GM19463 (cell line): ENCODE measurements at regions not wholly inside any gene's neighbourhood (a gene's known extent, or its start where the extent isn't known, plus 50 kb on each side); places are given as distances from the start of the nearest gene placed in this dataset.

Experiments
- ATAC-seq: cut with Tn5 transposase; IDR thresholded peaks from one replicate; pipeline ENCODE4 v1.9.1; 2021; ENCODE audit warnings: mild to moderate bottlenecking, moderate library complexity; ENCODE audit not compliant: unreplicated experiment

DNA sequence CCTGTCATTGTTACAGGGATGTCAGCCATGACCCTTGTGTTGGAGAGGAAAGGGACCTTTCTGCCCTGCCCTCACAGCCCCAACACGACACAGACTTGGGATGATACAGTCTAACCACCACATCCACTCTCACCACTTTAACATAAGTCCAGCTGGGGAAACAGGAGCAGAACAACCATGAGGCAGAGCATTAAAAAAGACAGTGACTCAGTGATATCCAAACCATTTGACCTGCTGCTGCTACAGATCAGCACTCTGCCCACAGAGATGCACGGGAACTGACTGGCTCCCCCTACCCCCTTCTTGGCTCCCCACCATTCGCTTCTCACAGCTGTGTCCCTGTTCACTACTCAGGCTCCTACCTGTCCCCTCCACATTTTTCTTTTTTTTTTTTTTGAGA is 458.6 kb downstream of the ZNF608 start:
- no peak for ATAC-seq

DNA sequence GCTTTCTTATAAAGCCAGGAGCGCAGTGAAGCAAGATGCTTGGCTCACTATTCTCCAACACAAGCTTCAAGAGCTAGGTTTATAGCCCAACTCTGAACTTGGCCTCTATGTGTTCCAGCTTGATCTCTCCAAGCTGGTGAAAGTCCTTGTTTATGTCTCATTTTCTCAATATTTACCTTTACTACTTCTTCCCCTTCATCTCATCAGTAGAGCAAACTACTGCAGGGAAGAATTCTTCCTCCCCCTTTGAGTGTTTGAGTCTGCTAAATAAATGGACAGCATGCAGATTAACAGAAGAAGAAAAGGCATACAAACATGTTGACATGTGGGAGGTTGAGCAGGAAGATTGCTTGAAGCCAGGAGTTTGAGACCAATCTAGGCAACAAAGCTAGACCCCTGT is 460.7 kb downstream of the ZNF608 start:
- ATAC-seq: no peak

DNA sequence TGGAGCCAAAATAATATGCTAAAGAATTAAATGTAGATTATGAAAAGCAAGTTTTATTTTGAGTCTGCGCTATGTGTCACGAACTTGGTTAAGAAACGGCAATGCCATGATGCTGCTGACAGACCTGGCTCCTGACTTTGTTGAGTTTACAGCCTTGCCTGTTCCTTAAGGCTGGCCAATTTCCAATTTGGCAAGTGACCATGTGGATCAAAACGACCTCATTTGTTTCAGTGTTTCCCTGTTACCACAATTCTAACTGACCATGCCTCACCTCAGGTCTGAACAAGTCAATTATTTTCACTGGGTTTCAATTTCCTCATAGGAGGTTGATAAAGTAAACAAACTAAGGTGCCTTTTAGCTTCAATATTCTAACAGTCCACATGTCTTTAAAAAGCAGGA is 461.4 kb downstream of the ZNF608 start:
- ATAC-seq: no peak

DNA sequence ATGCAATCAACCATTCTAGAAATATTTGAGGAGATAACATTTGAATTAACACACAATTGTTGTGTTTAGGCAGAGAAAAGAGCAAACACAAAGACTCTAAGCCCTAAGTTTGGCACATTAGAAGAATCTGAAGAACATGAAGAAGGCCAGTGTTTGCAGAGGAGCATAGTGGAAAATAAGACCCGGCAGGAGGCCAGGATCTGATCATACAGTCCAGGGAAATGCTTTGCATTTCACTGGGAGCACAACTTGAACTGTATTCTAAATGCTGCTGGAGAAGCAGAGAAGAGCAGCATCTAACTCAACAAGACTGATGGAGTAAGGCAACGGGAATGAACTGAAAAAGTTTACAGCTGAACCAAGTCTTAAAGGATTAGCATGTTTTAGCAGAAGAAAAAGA is 463.4 kb downstream of the ZNF608 start:
- ATAC-seq: no peak

DNA sequence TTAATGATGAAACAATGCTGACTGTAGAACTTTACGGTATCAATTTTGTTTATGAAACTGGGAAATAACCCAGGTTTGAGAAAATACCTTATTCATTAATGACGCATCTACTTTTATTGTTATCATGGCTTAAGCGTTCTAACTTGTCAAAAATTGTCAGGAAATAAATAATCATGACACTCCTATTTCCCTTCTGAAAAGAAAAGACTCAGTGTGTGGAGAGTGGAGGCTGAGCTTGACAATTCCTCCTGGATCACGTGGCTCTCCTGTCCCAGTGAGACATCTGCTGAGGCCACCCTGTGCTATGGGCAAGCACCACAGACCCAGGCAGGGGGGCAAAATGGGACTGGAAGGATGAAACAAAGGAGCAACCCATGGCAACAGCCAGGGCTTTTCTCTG is 466.4 kb downstream of the ZNF608 start:
- ATAC-seq: no peak

DNA sequence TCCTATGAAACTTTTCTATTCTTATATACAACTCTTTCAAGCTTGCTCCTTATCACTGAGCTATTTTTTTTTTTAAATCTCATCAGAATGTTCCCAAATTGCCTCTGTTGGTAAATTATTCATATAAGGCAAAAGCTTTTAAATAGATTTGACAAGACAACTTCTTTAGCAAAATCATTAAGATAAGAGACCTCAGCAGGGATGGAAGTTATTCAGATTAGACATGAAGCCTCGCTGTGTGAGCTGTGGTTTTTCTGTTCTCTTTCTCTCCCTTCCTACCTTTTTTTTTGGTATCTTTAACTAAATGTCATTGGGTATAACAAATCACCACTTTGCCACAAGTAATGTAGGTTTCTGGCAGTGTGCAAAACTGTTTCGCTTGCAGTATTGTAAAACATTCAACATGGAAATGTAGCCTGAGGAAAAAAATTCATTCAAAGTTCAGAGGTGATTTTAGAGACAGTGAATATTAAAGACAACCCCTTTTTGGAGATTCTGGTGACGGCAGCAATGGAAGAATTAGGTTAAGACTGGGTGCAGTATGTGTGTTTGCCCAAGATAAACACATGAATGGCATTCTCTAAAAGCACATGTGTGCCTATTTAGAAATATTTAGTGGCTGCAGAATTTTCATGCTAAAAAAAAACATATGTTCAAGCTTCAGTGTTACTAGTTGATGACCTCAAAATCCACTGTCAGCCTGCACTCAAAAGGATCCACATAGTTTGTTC is 467.1 kb downstream of the ZNF608 start:
- ATAC-seq: no peak

DNA sequence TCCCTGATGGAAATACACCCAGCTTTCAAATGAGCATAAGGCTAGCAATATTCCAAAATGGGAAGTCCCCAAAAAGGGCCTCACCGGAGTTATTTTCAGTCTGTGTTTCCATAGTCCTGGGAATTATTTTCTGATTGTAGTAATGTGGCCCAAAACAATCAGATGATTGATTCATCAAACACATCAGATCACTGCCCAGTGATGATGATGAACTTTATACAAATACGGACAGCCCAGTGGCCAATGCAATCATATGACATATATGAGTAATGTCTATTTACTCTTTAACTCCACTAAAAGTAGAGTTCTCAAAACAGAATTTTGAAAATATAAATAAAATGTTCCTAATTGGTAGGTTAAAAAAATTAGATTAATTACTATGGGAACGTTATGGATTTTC is 467.8 kb downstream of the ZNF608 start:
- no peak for ATAC-seq

DNA sequence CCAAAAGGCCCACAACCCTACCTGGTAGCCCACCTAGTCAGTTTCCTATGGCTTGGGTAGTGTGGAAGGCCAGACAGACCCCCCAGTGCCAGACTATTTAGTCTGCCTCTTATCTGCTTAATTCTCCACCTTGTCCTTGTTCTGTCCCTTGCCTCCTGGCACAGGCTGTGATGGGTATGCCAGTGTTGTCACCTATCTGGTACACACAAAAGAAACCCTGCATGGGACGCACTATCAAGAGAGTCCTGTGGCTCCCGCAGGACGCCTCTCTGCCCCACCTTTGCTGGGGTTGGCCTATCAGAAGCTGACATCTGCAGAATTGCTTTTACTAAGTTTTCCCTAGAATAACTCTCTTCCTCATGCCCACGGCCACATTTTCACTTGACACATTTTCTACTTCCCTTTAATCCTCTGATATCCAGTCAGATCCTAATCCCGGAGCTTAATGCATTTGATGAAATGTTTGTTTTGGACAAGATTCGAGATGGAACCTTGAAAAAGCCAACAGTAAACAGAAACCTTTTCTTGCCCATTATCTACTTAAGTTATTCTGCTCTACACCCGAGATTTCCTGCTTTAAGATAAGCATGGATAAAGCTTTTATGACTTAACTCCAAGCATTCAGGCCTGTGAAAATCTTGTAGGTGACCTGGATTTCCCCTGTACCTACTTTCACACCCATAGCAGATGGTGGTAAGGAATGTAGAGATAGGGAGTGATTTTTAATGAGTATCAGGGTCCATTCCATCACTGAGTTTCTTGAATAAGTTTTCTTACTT is 468.5 kb downstream of the ZNF608 start:
- no peak for ATAC-seq

DNA sequence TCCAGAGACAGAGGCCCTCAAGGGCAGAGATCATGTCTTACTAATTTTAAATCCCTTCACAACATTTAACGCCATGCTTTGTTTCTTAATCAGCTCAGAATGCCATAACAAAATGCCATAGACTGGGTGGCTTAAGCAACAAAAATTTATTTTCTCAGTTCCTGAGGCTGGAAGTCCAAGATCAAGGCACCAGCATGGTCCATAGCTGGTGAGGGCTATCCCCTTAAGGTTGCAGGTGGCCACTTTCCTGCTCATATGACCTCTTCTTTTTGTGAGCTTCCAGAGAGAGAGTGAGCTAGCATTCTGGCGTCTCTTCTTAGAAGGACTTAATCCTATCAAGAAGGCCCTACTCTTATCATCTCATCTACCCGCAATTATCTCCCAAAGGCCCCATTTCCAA is 470.3 kb downstream of the ZNF608 start:
- ATAC-seq: no peak

DNA sequence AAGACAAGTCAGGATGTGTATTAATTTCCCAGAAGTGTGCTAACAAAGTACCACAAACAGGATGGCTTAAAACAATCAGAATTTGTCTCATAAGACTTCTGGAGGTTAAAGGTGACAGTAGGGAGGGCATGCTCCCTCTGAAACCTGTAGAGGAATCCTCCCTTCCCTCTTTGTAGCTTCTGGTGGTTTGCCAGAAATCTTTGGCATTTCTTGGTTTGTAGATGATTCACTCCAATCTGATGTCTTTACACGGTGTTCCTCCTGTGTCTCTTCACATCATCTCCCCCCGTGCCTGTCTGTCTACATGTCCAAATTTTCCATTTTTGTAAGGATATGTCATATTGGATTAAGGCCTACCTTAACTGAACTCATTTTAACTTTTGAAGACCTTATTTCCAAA is 471.5 kb downstream of the ZNF608 start:
- no peak for ATAC-seq

DNA sequence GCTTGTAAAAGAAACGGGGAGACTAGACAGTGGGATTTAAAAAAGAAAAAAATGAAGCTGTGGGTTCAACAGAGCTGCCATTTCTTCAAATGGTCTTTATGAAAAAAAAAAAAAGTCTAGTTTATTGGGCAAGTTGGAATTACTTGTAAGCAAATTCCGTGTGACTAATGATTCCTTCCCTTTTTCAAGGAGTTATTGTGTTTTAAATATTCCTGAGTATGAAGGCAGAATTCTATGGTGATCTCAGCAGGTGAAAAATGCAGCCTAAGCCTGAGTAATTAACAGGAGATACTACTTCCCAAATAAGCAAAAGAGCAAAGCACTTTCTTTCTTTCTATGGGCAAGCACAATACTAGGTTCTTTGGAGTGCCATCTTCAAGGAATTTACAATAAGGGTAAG is 481.9 kb downstream of the ZNF608 start:
- ATAC-seq: no peak

DNA sequence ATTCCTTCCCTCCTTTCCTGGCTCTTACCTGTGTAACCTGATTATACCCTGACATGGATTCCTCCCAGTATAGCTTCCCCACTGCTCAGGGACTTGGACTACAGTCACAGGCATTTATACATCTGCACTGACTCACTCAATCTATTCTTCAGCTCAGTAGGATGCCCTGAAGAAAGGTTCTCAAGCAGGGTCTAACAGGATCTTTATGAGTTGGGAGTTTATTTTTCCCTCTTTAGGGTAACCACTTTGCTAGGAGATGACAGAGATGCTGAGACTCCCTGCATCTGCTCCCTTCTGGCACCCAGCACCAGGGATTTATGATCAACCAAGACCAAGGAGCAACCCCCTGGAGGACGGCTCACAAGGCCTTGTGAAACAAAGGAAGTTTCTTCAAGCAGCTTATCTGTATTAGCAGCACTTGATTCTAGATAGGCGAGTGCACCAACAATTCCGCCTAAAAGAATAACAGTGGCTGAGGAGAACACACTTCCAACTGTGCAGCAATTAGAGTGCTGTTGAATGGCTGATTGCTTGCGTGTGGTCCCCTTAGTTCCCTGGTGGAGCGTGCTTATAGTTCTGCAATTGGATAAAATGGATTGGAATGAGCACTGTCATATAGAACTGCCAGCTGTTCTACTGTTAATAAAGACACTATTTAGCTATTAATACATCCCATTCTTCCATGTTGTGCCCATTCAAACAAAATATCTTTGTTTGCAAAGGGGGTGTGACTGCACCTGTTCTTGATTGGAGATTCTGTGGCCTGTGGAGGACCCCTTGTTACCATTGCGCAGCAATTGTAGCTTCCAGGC is 482.6 kb downstream of the ZNF608 start:
- no peak for ATAC-seq

DNA sequence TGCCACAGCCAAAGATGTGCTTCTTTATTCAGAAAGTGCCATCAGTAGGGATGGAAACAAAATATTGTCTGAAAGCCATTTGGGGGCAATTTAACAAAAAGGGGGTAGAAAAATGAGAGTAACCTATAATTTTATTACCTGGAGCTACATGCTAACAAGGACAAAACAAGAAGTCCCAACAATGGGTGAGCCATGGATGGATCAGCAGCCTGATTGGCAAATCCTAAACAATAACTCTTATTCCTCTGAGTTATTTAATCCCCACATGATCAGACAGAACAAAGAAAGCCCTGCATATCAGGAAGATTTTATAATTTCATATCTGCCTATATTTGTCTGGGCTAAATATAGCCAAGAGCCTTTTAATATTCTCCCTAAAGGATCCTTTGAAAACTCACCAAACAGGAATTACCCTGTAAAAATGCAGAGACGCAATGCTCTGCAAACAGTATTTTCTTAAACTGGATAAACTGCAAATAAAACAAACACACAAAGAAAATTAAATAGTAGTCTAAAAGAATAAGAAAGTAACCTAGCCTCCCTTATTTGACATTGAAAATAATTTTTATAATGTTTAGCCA is 483.4 kb downstream of the ZNF608 start:
- ATAC-seq: no peak

DNA sequence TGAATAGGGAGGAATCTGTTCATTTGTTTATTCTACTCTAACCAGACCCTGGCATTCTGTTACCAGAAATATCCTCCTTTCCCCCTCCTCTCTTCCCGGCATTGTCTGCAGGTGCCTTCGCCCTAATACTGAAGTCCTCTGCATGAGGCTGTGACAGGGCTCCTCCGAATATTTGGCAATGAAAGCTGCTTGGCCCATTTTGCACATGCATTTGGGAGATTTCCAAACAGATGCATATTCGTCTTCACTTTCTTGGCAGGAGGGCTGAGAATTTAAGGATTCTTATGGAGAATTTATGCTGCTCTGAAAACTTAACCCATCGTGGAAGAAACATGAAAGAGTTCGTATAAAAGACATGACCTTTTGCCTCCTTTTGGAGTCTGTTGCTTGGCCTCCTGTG is 484.0 kb downstream of the ZNF608 start:
- ATAC-seq: no peak

DNA sequence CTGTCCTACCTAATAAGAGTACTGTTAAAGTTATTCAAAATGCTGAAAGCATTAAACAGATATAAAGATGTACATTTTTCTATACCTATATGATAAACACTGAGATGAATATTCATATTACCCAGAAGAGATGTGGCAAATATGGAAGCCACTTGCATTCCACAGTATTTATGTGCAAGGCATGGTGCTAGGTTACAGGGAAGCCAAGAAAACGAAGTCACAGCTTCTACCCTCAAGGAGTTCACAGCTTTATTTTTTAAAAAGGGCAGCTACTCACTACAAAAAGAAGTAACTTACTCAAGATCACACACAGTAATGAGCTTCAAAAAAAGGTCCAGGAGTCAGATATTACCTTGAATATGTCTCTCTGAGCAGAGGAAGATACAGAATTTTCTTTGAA is 484.6 kb downstream of the ZNF608 start:
- no peak for ATAC-seq

DNA sequence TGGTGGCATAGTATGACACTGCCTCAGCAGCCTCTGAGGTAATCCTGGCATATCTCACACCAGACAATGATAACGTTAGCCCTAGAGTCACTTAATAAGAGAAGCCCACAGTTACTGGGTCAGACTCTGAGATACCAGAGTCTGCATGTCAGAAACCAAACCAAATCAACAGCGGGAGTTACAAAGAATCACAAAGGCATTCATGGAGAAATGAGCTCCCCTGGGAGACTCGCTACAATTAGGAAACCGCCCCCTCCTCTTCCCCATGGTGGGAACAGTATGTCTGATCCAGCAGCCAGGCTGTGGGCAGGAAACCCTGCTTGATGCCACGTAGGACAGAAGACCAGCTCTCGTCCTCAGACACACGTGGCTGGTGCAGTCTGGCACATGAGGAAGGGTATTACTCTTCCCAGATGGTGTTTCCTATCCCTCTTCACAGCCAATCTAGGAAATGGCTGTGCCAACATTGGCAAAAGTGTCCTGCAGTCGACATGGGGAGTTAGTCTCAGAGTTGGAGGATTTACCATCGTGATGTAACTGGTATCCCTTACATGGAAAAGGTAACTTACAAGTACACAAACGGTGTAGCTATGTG is 485.4 kb downstream of the ZNF608 start:
- ATAC-seq: no peak

DNA sequence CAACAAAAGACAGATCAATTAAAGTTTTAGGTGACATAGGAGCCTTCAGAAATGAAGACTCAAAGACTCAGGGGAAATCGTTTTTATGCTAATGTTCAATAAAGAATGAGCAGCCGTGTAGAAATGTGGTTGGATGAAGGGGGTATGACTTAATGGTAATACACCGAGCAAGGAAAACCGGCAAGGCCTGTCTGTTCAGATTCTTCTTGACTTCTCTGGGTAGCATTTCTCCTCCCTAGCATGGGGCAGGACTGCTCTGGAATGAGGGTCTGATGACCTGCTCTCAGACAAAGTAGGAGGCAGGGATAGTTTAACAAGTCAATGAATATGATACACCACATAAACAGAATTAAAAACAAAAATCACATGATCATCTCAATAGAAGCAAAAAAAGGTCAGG is 487.4 kb downstream of the ZNF608 start:
- no peak for ATAC-seq

DNA sequence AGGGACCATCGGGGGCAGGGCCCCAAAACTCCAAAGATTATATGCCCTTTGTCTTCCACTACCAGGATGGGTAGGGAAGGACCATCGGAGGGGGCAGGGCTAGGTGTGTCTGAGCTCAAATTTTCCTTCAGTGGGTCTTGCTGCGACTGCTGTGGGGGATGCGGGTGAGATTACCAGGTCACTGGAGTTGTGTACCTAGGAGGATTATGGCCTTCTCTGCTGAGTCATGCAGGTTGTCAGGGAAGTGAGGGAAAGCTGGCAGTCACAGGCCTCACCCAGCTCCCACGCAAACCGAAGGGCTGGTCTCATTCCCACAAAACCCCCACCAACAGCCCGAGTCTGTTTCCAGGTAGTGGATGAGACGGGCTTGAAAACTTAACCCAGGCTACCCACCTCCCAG is 489.4 kb downstream of the ZNF608 start:
- no peak for ATAC-seq

DNA sequence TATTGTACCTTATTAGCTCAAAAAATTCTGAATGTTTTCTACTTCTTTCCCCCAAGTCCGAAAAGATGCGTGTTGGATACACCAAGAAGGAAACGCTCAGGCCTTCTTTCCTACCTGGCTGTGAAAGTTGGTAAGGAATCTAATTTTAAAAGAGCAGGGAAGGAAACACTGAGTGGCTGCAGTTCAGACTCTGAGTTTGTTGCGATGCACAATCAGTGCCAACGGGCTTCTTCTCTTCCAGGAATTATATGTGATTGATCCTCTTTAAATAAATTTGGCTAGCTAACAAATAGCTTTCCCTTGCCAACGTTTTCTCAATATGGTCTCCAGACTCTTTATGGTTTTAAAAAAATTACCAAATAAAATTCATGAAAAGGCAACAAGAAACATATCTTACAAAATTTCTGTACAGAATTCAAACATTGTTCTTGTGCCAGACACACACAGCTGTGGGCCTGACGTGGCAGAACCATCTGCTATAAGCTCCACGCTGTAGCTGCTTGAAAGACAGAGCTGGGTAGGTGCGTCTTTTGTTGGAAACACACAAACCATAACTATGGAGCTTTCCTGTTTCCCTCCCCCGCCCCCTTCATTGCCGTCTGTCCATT is 493.1 kb downstream of the ZNF608 start:
- ATAC-seq: no peak

DNA sequence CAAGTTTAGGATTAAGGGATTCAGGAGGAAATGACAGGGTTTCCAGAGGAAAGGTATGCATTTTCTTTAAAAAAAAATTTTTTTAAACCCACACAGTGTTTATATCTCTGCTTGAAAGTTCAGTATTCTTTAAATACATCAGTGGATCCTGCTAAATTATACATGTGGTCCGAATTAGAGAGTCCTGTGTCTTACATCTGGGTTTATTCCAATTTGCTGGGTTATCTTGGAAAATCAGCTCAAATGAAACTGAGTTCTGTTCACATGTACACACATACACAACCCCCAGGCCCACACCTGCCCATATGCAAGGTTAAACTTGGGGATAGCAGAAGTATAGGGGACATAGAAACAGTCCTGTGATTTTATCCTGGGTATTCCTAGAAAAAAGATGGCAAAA is 493.7 kb downstream of the ZNF608 start:
- ATAC-seq: no peak

DNA sequence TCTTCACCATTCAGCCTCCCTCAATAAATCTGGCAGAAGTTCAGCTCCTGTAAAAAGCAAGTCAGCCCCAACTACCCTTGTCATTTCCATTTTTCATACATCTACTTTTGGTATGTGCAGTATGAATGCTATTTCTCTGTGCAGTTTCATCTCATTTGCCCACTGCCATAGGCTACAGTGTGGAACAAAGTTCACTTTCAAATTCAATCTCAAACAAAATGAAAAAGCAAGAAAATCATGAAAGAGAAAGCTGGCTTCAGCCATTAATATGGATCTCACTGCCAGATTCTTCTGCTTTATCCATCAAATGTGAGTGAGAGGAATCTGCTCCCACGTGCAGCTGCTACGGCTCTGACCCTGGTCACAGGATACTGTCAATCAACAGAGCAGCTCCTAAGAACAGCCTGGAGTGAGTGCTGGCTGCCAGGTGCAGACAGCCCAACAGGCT is 494.2 kb downstream of the ZNF608 start:
- ATAC-seq: no peak
